PFSK-1 (cell line): ENCODE measurements at regions not wholly inside any gene's neighbourhood (a gene's known extent, or its start where the extent isn't known, plus 50 kb on each side); places are given as distances from the start of the nearest gene placed in this dataset.

Experiments used
- FOXP2 ChIP-seq: optimal IDR thresholded peaks from 2 replicates; pipeline ENCODE3; 2011; ENCODE audit warnings: borderline replicate concordance, control low read depth, inconsistent platforms; ENCODE audit not compliant: insufficient read depth; ENCODE audit errors: extremely low read length, extremely low read depth
- POLR2AphosphoS5 ChIP-seq: IDR thresholded peaks from 2 replicates; pipeline ENCODE4 v1.6.1; 2012; ENCODE audit warnings: low read depth, mild to moderate bottlenecking, control low read depth, low read length, moderate library complexity
- SIN3A ChIP-seq: IDR thresholded peaks from 2 replicates; pipeline ENCODE4 v1.6.1; 2012; ENCODE audit warnings: mild to moderate bottlenecking, low read length, moderate library complexity, borderline replicate concordance; ENCODE audit not compliant: insufficient read depth
- TAF1 ChIP-seq: IDR thresholded peaks from 2 replicates; pipeline ENCODE4 v1.6.1; 2012; ENCODE audit warnings: low read length, control low read depth, borderline replicate concordance; ENCODE audit not compliant: insufficient read depth
- TF ChIP-seq, protein P1 (sequence below), 2 experiments: IDR thresholded peaks; 2 replicates each; pipeline versions ENCODE4 v1.6.1 to v1.8.0; 2011 to 2012; ENCODE audit warnings: low read depth in 2 of 2, low read length in 2 of 2, control low read depth in 1 of 2, inconsistent platforms in 1 of 2, mild to moderate bottlenecking in 1 of 2, moderate library complexity in 1 of 2; ENCODE audit not compliant: insufficient read depth in 1 of 2

DNA sequence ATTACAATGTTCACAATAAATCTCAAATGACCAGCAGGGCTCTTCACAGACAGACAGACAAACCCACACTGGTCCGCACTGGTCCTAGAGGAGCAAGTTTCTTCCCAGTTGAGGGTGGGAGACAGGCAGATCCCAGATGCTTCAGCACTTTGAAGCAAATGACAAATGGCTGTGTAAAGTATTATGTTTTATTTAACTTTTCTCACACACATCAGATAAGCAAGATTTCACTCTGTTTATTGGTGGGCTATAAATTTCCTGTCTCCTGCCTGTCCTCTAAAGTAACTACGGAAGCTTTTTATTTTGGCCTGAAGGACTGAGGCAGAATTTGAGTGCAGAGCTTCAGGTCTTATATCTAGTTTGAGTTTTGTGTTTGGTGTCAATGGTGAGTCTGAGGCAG lies 174.7 kb upstream of the MTNR1B start:
- no peak for TF ChIP-seq SIN3A
- TF ChIP-seq, protein P1, sequence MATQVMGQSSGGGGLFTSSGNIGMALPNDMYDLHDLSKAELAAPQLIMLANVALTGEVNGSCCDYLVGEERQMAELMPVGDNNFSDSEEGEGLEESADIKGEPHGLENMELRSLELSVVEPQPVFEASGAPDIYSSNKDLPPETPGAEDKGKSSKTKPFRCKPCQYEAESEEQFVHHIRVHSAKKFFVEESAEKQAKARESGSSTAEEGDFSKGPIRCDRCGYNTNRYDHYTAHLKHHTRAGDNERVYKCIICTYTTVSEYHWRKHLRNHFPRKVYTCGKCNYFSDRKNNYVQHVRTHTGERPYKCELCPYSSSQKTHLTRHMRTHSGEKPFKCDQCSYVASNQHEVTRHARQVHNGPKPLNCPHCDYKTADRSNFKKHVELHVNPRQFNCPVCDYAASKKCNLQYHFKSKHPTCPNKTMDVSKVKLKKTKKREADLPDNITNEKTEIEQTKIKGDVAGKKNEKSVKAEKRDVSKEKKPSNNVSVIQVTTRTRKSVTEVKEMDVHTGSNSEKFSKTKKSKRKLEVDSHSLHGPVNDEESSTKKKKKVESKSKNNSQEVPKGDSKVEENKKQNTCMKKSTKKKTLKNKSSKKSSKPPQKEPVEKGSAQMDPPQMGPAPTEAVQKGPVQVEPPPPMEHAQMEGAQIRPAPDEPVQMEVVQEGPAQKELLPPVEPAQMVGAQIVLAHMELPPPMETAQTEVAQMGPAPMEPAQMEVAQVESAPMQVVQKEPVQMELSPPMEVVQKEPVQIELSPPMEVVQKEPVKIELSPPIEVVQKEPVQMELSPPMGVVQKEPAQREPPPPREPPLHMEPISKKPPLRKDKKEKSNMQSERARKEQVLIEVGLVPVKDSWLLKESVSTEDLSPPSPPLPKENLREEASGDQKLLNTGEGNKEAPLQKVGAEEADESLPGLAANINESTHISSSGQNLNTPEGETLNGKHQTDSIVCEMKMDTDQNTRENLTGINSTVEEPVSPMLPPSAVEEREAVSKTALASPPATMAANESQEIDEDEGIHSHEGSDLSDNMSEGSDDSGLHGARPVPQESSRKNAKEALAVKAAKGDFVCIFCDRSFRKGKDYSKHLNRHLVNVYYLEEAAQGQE (IDR thresholded peaks at IDR 0.05; ENCODE audit: insufficient read depth in 1 of 2, low read depth in 2 of 2, low read length in 2 of 2), result no peak
- no peak for TF ChIP-seq FOXP2
- TF ChIP-seq TAF1, result no peak
- TF ChIP-seq POLR2AphosphoS5, result no peak

DNA sequence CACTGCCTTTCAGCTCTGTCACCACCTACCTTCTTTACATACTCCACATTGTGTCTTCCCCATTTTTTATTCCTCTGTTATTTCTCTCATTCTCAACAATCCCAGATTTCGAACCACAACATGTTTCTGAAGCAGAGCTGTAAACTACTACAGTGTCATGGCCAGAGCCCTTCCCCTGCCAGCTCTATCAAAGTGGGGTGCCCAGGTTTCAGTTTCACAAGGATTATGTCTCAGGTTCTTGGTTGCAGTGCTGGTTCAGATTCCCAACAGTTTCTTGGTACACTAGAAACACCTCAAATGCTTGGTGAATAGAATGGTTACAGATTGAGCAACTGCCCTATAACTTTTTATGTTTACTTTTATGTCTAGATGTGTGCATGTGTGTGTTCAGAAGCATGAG lies 172.7 kb upstream of the MTNR1B start:
- no peak for TF ChIP-seq FOXP2
- no peak for TF ChIP-seq POLR2AphosphoS5
- TF ChIP-seq SIN3A, result no peak
- no peak for TF ChIP-seq TAF1
- TF ChIP-seq, protein P1 (IDR thresholded peaks at IDR 0.05; ENCODE audit: insufficient read depth in 1 of 2, low read depth in 2 of 2, low read length in 2 of 2), result no peak

DNA sequence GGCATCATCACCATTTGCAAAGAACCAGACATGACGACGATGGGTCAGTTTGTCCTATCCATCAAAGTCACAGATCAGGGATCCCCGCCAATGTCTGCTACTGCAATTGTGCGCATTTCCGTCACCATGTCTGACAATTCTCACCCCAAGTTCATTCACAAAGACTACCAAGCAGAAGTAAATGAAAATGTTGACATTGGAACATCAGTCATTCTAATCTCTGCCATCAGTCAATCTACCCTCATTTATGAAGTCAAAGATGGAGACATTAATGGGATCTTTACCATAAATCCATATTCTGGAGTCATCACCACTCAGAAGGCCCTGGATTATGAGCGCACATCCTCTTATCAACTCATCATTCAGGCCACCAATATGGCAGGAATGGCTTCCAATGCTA lies 171.6 kb upstream of the MTNR1B start:
- no peak for TF ChIP-seq TAF1
- no peak for TF ChIP-seq POLR2AphosphoS5
- no peak for TF ChIP-seq FOXP2
- no peak for TF ChIP-seq SIN3A
- TF ChIP-seq, protein P1 (IDR thresholded peaks at IDR 0.05; ENCODE audit: insufficient read depth in 1 of 2, low read depth in 2 of 2, low read length in 2 of 2), result no peak

DNA sequence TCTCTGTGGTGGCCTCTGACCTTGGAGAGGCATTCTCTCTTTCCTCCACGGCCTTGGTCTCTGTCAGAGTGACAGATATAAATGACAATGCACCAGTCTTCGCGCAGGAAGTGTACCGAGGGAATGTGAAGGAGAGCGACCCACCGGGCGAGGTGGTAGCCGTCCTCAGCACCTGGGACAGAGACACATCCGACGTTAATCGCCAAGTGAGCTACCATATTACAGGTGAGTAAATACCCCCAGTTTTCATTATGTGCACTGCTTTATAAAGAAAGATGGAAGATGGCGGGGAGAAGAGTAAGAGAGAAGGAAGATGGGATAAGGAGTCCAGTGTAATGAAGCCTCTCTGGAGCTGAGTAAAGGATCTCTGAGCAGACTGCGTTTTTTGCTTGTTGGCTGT lies 167.8 kb upstream of the MTNR1B start:
- TF ChIP-seq, protein P1 (IDR thresholded peaks at IDR 0.05; ENCODE audit: insufficient read depth in 1 of 2, low read depth in 2 of 2, low read length in 2 of 2), result peak; percentile 65 to 84
- TF ChIP-seq TAF1, result no peak
- no peak for TF ChIP-seq SIN3A
- TF ChIP-seq FOXP2, result no peak
- TF ChIP-seq POLR2AphosphoS5, result no peak

DNA sequence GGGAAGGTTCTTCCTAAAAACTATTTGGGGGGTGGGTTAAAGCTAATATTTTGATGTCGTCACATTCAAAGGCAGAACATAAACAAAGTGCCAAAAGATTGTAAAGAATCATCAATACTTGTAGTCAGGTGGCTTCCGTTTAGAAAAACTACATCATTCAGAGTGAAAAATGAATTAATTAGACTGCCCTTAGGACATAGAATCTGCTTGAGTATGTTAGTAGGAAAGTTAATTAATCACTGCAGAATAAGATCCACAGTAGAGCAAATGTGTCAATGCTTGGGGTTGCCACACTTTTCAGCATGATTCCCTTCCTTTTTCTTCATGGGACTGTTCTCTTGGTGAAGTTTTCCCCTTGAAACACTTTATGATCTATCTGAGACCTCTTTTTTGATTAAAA lies 166.8 kb upstream of the MTNR1B start:
- TF ChIP-seq SIN3A (no peak), FOXP2 (no peak), TAF1 (no peak), POLR2AphosphoS5 (no peak)
- TF ChIP-seq, protein P1 (IDR thresholded peaks at IDR 0.05; ENCODE audit: insufficient read depth in 1 of 2, low read depth in 2 of 2, low read length in 2 of 2), result no peak
